Stimulated activated CD8-positive, alpha-beta memory T cell treated with anti-CD3 and anti-CD28 coated beads, Interleukin-7, amount 100 ng/mL, for 24 hours (primary cell): ENCODE measurements at regions not wholly inside any gene's neighbourhood (a gene's known extent, or its start where the extent isn't known, plus 50 kb on each side); places are given as distances from the start of the nearest gene placed in this dataset.

Experiments
- DNase-seq: peaks from one replicate; pipeline ENCODE4 v3.0.0-alpha.2; 2020; ENCODE audit warnings: low read depth

DNA sequence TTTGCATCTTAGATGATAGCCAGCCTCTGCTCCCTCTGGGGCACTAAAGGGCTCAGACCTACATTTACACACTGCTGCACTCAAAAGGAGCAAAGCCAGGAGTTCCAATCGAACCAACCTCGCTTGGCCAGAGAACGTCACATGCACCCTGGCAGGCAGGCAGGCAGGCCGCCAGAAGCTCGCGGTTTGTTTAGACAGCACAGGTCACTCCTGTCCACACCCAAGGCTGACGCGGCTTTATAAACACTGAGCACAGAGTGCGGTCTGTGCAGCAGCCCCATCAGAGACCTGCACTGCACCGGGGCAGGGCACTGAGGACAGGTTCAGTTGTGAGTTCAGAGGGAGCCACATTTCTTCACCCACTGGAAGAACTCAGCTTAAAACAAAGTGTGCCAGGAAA lies 143.9 kb downstream of the BCOR start:
- no peak for DNase-seq

DNA sequence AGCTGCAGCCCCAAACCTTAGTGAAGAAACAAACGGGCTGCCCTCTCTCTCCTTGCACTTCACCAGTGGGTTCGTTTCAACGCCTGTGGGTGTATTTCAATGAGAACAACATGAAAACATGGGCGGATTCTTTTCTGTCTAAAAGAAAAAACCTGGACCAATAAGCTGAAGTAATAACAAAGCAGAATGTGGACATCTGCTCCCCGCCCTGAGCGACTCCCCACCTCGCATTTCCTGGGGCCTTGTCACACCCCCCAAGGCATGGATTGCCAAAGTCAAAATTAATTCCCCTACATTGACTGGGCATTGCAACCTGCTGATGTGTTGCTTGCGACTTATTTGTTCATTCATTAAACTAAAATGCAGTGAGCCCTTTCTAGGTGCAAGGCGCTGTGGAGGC lies 142.9 kb downstream of the BCOR start:
- DNase-seq: no peak

DNA sequence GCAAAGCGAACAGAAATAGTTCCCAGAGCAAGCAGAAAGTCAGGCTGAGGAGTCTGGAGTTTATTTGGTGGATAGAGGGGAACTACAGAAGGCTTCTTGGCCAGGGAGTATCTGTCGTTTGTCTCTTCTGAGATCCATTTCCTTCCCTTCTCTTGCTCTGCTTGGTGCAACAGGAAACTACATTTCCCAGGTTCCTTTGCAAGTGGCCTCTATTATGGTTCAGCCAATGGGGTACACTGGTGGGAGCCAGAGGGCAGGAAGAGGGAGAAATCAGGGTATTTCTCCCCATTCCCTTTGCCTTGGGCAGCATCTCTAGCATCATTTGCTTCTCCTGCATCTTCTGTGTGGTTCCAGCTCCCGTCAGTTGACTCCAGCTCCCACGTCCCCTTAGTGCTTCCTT lies 142.1 kb downstream of the BCOR start:
- DNase-seq: no peak

DNA sequence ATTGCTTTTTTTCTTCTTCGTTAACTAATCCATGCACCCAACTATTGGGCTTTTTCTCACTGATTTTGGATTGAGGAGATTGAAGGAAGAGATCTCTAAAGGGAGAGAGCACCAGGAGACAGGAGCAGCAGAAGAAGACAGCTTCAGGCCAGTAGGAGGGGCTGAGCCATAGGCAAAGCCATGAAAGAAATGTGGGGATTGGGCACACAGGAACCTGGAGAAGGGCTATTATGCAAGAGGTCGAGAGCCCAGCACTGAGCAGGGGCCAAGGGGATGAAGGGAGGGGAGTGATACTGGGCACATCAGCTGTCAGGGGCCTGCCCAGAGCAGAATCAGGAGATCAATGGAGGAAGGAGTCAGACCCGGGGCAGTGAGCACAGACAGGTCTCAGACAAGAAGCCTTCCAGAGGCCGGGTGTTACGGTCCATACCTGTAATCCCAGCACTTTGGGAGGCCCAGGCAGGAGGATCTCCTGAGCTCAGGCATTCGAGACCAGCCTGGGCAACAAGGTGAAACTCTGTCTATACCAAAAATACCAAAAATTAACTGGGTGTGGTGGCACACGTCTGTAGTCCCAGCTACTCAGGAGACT lies 140.9 kb downstream of the BCOR start:
- DNase-seq: no peak

DNA sequence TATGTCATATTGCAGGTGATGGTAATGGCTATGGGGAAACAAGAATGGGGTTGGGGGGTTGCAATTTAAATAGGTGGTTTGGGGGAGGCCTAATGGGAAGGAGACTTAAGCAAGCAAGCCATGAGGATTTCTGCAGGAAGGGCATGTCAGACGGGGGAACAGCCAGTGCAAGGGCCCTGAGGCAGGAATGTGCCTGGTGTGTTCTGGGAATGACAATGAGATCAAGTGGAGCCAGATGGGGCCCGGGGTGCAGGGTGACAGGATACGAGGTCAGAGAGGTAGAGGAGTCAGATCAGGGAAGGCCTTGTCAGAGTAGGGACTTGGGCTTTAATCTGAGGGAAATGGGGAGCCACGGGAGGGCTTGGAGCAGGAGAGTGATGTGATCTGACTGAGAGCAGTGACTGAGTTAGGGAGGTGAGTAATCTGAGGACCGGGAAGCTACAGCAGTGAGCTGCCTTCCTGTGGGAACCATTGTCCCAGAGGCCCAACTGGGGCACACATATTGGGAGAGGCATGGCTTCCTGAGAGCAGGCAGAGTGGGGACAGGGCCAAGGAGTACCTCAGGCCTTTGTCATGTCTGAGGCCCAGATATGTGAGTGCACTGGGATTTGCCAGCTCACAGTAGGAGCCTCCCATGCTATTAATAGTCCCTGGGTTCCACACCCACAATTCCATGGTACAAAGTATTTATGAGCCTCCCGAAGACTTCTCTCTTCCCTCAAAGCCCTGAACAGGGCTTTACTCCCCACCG lies 139.8 kb downstream of the BCOR start:
- no peak for DNase-seq

DNA sequence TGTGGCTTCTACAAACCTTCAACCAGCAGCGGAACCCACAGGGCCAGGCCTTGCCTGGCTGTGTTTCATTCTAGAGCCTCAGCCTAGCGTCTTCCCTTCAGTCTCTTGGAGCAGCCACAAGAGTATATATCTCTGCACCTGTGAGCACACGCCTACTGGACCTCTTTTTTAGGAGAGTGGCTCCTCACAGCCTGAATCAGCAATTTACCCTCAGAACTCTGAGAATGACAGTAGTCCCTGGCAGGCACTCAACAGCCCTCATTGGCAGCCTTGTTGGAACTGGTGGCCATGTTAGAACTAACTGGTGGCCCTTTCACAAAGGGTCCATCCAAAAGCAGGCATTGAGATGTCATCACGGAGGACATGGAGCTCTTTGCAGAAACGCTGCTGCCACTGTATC lies 138.9 kb downstream of the BCOR start:
- no peak for DNase-seq

DNA sequence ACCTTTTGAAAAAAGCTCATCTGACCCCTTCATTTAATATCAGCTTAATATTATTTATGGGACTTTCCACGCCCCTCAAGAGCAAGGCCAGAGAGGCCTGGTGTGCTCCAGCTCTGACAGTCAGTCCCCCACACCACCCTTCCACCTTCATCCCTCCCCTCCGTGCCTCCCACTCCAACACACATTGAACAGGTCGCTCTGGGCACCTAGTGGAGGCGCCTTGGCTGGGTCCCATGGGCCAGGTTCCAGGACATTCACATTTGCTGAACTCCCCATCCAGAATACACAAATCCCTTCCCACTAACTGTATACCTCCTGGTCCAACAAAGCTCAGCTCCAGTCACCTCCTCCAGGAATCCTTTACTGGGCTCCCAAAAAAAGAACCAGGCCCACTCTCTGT lies 137.5 kb downstream of the BCOR start:
- DNase-seq: no peak

DNA sequence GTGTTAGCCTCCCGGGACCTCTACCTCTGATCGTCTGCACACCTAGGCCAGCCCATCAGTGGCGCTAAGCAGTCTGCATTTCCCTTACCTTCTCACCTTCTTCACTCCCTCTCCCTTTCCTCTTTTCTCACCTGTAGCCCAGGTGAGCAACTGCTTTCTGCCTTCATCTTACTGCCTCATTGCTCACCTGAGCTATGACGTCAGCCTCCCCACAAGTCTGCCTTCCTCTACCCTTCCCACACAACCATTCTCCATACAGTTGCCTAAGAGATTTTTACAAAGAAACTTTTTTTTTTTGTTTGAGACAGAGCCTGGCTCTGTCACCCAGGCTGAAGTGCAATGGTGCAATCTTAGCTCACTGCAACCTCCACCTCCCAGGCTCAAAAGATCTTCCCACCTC lies 136.3 kb downstream of the BCOR start:
- DNase-seq: no peak

DNA sequence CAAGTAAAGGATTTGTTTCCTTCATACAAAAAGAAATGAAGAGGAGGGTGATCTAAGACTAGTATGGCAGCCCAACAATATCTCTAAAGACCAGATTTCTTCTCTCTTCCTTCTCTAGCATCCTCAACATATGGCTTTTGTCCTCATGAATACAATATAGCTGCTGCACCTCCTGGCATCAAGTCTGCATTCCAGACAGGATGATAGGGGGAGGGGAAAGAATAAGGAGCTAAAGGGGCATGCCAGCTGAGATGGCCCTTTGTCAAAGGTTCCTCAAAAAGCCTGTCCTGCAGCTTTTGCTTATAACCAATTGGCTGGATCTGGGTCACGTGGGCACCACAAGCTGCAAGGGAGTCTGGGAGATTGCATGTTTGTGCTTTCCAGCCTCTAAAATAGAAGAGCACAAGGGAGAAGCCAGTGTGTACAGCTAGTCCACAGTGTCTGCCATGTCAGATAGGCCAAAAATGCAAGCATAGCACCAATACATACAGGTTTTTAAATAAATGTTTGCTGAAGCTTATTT lies 132.6 kb downstream of the BCOR start:
- no peak for DNase-seq

DNA sequence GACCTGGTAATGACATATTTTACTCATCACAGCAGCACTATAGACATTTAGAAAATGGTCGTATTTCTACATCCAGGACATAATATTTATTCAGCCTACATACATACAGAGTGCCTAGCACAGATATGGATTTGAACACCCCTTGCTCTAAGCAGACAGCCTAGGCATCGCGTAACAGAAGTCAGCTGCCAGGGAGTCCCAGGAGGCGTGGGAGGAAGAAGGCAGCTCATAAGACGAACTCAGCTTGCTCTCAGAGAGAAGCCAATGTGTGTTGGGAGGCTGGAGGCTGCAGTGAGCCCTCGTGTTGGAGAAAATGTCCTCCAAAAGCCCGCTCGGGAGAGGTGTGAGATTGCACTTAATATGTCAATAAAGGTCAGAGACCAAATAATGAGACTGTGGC lies 131.6 kb downstream of the BCOR start:
- no peak for DNase-seq

DNA sequence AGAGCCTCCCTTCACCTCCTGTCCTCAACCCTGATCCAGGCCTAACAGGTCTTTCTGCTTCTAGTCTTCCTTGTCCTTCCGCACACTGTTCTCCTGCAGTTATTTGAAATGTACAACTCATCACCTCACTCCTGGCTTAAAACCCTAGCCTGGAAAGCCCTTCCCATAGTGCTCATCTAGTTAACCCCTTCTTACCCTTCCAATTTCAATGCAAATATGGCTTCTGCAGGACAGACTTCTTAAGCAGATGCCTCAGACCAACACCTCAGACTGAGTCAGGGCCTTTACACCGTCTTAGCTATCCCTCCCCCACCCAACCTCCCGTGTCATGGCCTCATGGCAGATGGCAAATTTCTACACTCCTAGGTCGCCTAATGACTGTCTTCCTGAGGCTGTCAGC lies 130.4 kb downstream of the BCOR start:
- DNase-seq: no peak

DNA sequence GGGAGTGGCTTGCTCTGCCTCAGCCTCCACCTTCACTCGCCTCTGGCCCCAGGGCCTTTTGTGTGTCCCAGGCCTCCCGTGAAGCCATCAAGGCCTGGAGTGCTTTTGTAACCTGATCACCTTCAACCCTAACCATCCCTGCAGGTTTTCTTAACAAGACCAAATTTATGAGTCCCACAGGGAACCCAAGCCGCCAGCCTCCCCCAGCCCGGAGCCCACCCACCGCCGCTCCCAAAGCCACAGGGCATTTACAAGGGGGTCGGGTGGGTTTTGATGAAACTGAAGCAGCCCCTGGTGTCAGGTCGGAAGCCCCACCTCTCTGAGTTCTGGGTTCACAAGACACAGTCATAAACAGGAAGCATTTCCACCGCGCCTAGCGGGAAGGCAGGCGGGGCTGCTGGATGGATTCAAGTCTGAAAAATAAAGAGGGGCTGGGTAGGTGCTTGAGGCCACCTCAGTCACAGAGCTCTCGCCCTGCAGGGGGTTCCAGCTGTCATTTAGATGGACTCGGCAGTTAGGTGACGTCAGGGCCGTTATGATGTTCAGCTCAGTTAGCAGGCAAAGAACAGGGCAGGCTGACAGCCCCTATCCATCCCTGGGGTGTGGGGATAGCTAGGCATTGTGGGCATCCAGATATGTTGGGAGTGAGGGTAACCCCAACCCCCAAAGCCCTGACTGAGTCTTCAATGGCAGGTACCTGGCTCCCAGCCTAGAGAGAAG lies 128.5 kb downstream of the BCOR start:
- no peak for DNase-seq

DNA sequence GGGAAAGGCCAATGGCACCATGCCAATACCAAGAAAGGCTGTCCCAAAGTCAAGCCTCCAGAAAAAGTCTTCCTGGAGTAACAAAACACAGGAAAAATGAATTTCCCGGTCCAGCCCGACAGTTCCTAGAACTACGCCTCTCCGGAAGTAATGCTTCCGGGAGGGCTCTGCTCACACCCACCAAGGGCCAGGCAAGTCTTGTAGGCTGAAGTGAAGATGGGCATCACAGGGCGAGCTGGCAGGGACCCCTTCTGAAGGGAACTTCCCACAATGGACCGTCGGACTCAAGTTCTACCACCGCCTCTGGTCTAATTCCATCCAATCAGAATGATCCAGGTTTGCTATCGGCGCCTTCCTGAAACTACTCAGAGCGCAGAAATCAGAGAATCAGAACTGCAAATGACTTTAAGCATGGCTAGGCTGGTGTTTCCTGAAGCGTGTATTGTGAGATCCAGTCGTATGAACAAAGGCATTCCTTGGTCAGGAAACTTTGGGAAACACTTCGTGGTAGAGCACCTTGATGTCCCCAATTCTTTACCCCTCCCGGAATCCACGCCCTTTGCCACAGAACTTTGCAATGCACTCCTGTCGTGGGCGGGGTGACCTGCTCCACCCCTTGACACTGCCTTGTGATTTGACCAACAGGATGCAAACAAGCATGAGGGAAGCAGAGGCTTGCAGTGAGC lies 127.8 kb downstream of the BCOR start:
- DNase-seq: no peak

DNA sequence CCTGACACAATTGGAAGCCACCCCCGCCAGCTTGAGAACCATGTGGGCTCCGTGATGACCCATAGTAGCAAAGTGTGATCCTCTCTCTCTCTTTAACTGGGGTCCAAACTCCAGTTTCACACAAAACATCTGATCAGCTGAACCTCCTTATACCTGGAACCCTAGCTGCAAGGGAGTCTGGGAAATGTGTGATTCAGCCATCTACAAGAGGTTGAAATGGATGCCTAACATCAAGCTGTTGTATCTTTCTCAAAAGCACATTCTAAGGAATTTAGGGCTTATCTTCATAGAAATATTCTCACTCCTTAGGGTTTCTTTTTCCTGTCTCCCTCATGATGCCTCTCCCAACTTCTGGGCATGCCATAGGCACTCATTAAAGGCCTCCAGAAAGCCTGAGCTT lies 126.0 kb downstream of the BCOR start:
- no peak for DNase-seq

DNA sequence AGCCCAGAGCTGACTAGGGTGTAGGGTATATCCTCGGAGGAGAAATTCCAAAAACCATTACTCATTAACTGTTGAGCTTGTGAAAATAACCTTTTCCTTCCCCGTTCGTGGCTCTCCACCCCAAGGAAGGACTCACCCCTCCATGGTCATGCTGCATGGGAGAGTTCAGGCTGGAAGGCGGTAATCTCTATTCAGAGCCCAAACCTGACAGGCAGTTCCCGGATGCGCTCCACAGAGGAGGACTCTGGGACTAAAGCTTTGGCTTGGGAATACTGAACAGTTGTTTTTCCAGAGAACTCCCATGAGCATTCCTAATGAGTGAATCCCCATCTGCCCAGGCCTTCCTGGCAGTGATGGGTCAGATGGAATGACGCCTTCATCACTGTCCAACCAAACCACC lies 125.4 kb downstream of the BCOR start:
- DNase-seq: no peak

DNA sequence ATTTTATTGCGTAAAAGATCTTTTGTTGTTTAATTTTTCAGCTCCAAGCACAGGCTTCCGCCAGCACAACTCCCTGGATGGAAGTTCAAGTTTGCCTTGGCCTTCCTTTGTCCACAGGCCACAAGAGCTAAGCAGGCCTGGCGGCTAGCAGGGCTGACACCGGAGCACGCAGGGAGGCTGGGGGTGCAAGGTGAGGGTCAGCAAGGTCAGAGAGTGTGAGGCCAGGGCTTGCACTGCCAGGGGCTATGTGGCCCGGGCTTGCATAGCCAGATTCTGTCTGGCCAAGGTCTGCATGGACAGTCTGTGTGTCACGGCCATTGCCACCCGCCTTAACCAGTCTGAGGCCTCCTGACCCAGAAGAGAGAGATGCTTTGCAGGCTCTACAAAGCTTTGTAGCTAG lies 123.9 kb downstream of the BCOR start:
- DNase-seq: no peak

DNA sequence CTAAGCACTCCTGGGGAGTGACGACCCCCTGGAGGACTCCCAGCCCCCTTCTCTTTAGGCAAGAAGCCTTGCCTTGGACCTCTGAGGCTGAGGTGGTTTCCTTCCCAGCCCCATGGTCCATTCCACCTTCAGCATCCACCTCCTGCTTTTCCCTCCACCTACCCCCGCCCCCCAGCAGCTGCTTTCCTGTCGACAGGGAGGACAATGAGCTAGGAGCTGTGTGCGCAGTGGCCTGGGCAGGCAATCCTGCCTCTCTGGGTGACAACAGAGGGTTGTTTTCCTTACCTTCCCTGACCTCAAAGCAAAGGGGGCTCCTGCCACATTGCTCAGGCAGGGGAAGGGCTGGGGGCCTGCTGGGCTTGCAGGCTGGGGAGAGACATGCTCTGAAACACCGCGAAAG lies 123.5 kb downstream of the BCOR start:
- no peak for DNase-seq

DNA sequence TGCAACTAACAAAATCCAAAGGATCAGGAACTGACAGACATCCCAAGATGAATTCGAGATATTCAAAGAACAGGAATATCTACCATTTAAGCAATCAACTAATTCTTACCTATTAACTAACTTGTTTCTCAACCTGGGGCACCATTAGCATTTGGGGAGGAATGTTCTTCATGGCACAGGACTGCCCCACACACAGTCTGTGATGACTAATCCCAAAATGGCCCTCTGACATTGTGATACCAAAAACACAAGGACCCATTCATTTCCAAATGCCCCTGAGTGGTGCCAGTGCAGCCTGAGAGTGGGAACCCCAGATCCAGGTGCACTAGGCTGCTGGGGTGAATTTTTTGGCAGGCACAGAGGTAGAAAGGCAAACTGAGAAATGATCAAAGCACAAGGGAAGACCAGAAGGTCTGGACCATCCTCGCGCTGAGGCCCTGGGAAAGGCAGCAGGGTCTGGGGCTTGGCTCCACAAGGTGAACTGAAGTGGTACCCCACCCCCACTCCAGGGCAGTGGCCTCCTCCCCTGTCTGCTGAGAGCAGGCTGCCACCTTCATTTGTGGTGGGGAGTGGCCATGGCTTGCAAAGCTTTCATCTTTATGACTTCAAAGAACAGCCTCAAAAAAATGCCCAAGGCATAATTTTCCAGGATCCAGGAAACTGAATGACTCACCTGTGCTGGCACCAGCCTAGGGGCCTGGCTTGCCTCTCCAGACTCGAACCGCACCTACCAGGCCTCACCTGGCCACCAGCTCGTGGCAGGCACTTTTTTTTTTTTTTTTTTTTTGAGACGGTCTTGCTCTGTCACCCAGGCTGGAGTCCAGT lies 122.4 kb downstream of the BCOR start:
- DNase-seq: no peak

DNA sequence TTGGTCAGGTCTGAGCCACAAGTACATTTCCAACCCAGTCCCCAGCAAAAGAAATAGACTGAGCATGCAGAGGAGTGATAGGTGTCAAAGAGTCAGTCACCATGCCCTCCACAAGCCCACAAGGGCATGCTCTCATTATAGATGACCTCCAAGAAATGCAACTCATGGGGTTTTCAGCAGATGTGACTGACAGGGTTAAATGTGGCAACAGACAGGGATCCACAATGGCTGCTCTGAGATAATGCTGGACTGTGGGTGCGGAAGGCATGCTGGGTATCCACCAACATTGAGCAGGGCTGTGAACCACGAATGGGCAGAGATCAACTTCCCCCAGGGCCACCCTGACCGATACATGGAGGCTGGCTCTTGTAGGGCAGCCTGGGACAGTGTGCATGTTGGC lies 115.8 kb downstream of the BCOR start:
- no peak for DNase-seq

DNA sequence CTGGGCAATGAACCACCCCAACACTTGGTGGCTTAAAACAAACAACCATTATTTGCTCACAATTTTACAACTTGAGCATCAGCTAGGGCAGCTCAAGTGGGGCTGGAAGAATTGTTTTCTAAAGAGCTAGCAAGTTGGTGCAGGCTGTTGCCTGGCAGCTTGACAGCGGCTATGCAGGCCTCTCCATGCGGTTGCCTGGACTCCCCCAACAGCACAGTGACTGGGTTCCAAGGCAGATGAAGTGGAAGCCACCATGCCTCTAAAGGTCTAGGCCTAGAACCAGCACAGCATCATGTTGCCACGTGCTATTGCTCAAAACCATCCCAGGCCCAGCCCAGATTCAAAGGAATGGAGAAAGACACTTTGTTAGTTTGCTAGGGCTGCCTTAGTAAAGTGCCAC lies 114.8 kb downstream of the BCOR start:
- DNase-seq: no peak

DNA sequence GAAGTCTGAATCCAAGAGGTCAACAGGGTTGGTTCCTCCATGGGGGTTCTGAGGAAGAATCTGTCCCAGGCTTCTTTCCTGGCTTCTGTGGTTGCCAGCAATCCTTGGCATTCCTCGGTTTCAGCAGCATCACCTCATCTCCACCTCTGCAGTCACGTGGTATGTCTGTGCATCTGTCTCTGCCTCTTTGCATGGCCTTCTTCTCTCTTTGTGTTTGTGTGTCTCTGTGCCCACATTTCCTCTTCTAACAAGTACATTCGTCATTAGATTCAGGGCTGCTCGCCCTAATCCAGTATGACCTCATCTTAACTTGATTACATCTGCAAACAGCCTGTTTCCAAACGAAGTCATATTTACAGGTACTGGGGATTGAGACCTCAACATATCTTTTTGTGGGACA lies 114.0 kb downstream of the BCOR start:
- DNase-seq: no peak
